ENCODE measurements at regions not wholly inside any gene's neighbourhood (a gene's known extent, or its start where the extent isn't known, plus 50 kb on each side); places are given as distances from the start of the nearest gene placed in this dataset.
"Not testable (repeated sequence)": the region's sequence is repeated elsewhere in the genome, so short reads cannot be mapped to it uniquely, and the experiment has no call there.

- DNase-seq, result no peak
Observed at GRCh38 chrX:121876305-121876704, 828.9 kb downstream of the GLUD2 start.

GRCh38 chrX:121877337-121877736 lies 829.9 kb downstream of the GLUD2 start:
- not testable (repeated sequence) for DNase-seq

- DNase-seq, result no peak
Observed at GRCh38 chrX:121886557-121886956, 839.1 kb downstream of the GLUD2 start.

- no peak for DNase-seq
Observed at GRCh38 chrX:121894756-121895155, 847.3 kb downstream of the GLUD2 start.

- no peak for DNase-seq
Observed at GRCh38 chrX:121902463-121902862, 855.1 kb downstream of the GLUD2 start.

GRCh38 chrX:121903961-121904360 lies 856.6 kb downstream of the GLUD2 start:
- no peak for DNase-seq

- DNase-seq, result no peak
Observed at GRCh38 chrX:121921258-121921657, 873.8 kb downstream of the GLUD2 start.

GRCh38 chrX:121931567-121931966 lies 884.2 kb downstream of the GLUD2 start:
- DNase-seq, result no peak

- DNase-seq, result no peak
Observed at GRCh38 chrX:121932688-121933087, 885.3 kb downstream of the GLUD2 start.

GRCh38 chrX:121949041-121949760 lies 901.8 kb downstream of the GLUD2 start:
- no peak for DNase-seq

- DNase-seq, result no peak
Observed at GRCh38 chrX:121958886-121959285, 911.5 kb downstream of the GLUD2 start.

GRCh38 chrX:121975671-121976070 lies 928.3 kb downstream of the GLUD2 start:
- no peak for DNase-seq

- no peak for DNase-seq
Observed at GRCh38 chrX:121987163-121987562, 939.8 kb downstream of the GLUD2 start.

GRCh38 chrX:121987835-121988234 lies 940.4 kb downstream of the GLUD2 start:
- no peak for DNase-seq

GRCh38 chrX:122004127-122004526 lies 956.7 kb downstream of the GLUD2 start:
- no peak for DNase-seq

GRCh38 chrX:122026665-122027064 lies 979.3 kb downstream of the GLUD2 start:
- no peak for DNase-seq

GRCh38 chrX:122046226-122046625 lies 998.8 kb downstream of the GLUD2 start:
- DNase-seq, result no peak

- no peak for DNase-seq
Observed at GRCh38 chrX:122046815-122047214, 999.4 kb downstream of the GLUD2 start.

- DNase-seq, result no peak
Observed at GRCh38 chrX:122047261-122047660, 999.9 kb downstream of the GLUD2 start.

- no peak for DNase-seq
Observed at GRCh38 chrX:122055460-122055859, 1008.0 kb downstream of the GLUD2 start.

GRCh38 chrX:122055979-122056715 lies 1008.7 kb downstream of the GLUD2 start:
- DNase-seq, result no peak

- DNase-seq, result no peak
Observed at GRCh38 chrX:122076241-122076640, 1028.8 kb downstream of the GLUD2 start.

GRCh38 chrX:122078079-122078478 lies 1030.7 kb downstream of the GLUD2 start:
- DNase-seq, result no peak

- DNase-seq, result no peak
Observed at GRCh38 chrX:122087341-122087740, 1039.9 kb downstream of the GLUD2 start.

GRCh38 chrX:122091571-122091970 lies 1044.2 kb downstream of the GLUD2 start:
- DNase-seq, result no peak
